ENCODE measurements at regions not wholly inside any gene's neighbourhood (a gene's known extent, or its start where the extent isn't known, plus 50 kb on each side); places are given as distances from the start of the nearest gene placed in this dataset.

GRCh38 chr1:103371234-103371633 is 154.3 kb upstream of the RNPC3 start:
- Histone ChIP-seq H2AFZ (ENCODE audit: low read length) (no peak overlapping the region), H3K9ac (ENCODE audit: insufficient read depth, low read length) (no peak overlapping the region), H3K9me3 (ENCODE audit: control insufficient read depth, insufficient read depth, low read depth, low read length) (no peaks in the 10 kb centered on the region), H3K36me3 (ENCODE audit: control insufficient read depth, insufficient read depth, low read length) (no peaks in the 10 kb centered on the region), H3K4me2 (ENCODE audit: extremely low read depth, insufficient read depth, low read length) (no peak overlapping the region), H4K20me1 (ENCODE audit: control insufficient read depth, extremely low read depth, insufficient read depth, low read length) (no peaks in the 10 kb centered on the region), H3K4me1 (ENCODE audit: control insufficient read depth, extremely low read depth, insufficient read depth, low read length) (no peaks in the 10 kb centered on the region), H3K79me2 (ENCODE audit: control insufficient read depth, insufficient read depth, low read length) (no peaks in the 10 kb centered on the region), H3K27ac (ENCODE audit: insufficient read depth, low read length) (no peak overlapping the region), H3K4me3 (replicated peaks in 1 of 4; ENCODE audit: control extremely low read depth in 1 of 4, insufficient read depth in 1 of 4, low read depth in 3 of 4, low read length in 4 of 4) (no peak overlapping the region), H3K27me3 (ENCODE audit: control insufficient read depth, insufficient read depth, low read length) (no peaks in the 10 kb centered on the region)
- TF ChIP-seq EZH2 (IDR thresholded peaks at IDR 0.05; ENCODE audit: low read length, missing control alignments) (no peak), CTCF (conservative IDR thresholded peaks at IDR 0.05 in 1 of 2, IDR thresholded peaks at IDR 0.05 in 1 of 2; ENCODE audit: low read depth in 1 of 2, low read length in 2 of 2) (no peak)
- DNase-seq (ENCODE audit: low read depth in 2 of 2): peak in 1 of 2 donors; percentile 86

DNA sequence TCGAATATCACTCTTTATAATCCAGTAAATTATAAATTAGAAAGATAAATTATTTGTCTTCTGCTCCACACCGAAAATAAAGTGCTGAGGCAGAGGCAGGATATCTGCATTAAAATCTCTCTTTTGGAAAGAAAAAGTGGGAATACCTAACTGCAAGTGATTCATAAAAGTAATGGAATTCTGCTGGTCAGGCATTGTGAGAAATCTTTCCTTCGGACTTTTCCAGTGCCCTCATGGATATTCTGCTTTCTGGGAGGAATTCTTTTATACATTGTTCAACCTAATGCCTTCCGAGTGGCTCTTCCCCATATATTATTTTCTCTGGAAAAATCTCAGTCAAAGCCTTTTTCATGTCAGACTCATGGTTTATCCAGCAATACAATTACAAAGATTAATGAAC is 158.3 kb upstream of the RNPC3 start:
- no peaks in the 10 kb centered on the region for H3K9me3 ChIP-seq (ENCODE audit: control insufficient read depth, insufficient read depth, low read depth, low read length)
- H3K27ac ChIP-seq (ENCODE audit: insufficient read depth, low read length): no peak overlapping the region
- TF ChIP-seq EZH2 (IDR thresholded peaks at IDR 0.05; ENCODE audit: low read length, missing control alignments) (no peak), CTCF (conservative IDR thresholded peaks at IDR 0.05 in 1 of 2, IDR thresholded peaks at IDR 0.05 in 1 of 2; ENCODE audit: low read depth in 1 of 2, low read length in 2 of 2) (no peak)
- H3K36me3 ChIP-seq (ENCODE audit: control insufficient read depth, insufficient read depth, low read length): no peaks in the 10 kb centered on the region
- H3K79me2 ChIP-seq (ENCODE audit: control insufficient read depth, insufficient read depth, low read length): no peaks in the 10 kb centered on the region
- no peaks in the 10 kb centered on the region for H4K20me1 ChIP-seq (ENCODE audit: control insufficient read depth, extremely low read depth, insufficient read depth, low read length)
- no peak overlapping the region for H3K9ac ChIP-seq (ENCODE audit: insufficient read depth, low read length)
- no peaks in the 10 kb centered on the region for H3K27me3 ChIP-seq (ENCODE audit: control insufficient read depth, insufficient read depth, low read length)
- peak in 1 of 2 donors; percentile 20 for DNase-seq (ENCODE audit: low read depth in 2 of 2)
- H2AFZ ChIP-seq (ENCODE audit: low read length): no peak overlapping the region
- H3K4me2 ChIP-seq (ENCODE audit: extremely low read depth, insufficient read depth, low read length): no peak overlapping the region
- H3K4me1 ChIP-seq (ENCODE audit: control insufficient read depth, extremely low read depth, insufficient read depth, low read length): no peaks in the 10 kb centered on the region
- no peak overlapping the region for H3K4me3 ChIP-seq (replicated peaks in 1 of 4; ENCODE audit: control extremely low read depth in 1 of 4, insufficient read depth in 1 of 4, low read depth in 3 of 4, low read length in 4 of 4)

DNA sequence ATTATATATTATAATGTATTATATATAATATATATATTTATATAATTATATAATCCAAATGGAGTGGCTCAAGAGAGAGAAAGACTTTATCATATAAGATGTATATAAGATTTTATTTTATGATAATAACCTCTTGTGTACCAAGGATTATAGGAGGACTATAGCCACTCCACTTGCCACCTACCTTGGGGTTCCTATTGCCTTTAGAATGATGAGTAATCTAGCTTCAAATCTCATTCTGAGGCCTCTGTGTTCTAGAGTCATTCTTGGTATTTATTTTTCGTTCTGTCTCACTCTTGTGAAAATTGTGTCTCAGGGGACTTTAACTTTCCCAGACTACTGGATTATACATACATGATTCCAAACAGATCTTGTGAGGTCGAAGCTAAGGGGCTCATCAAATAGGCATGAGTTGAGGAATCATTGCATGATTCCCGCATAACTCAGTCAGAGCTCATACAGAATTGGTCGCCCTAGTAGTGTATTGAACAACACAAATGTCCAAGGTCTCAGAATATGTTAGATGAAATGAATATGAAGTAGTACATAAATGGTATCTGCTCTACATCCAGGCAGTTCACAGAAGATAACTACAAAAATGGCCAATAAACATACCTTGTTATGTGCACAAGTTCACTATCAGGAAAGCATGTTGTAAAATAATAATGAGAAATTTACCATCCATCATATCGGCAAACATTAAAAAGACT is 159.5 kb upstream of the RNPC3 start:
- Histone ChIP-seq H3K27me3 (ENCODE audit: control insufficient read depth, insufficient read depth, low read length) (no peaks in the 10 kb centered on the region), H3K79me2 (ENCODE audit: control insufficient read depth, insufficient read depth, low read length) (no peaks in the 10 kb centered on the region), H3K9me3 (ENCODE audit: control insufficient read depth, insufficient read depth, low read depth, low read length) (no peaks in the 10 kb centered on the region), H3K36me3 (ENCODE audit: control insufficient read depth, insufficient read depth, low read length) (no peaks in the 10 kb centered on the region), H3K9ac (ENCODE audit: insufficient read depth, low read length) (no peak overlapping the region), H3K27ac (ENCODE audit: insufficient read depth, low read length) (no peak overlapping the region), H3K4me2 (ENCODE audit: extremely low read depth, insufficient read depth, low read length) (no peak overlapping the region), H3K4me3 (replicated peaks in 1 of 4; ENCODE audit: control extremely low read depth in 1 of 4, insufficient read depth in 1 of 4, low read depth in 3 of 4, low read length in 4 of 4) (no peak overlapping the region), H4K20me1 (ENCODE audit: control insufficient read depth, extremely low read depth, insufficient read depth, low read length) (no peaks in the 10 kb centered on the region), H3K4me1 (ENCODE audit: control insufficient read depth, extremely low read depth, insufficient read depth, low read length) (no peaks in the 10 kb centered on the region), H2AFZ (ENCODE audit: low read length) (no peak overlapping the region)
- TF ChIP-seq CTCF (conservative IDR thresholded peaks at IDR 0.05 in 1 of 2, IDR thresholded peaks at IDR 0.05 in 1 of 2; ENCODE audit: low read depth in 1 of 2, low read length in 2 of 2) (no peak), EZH2 (IDR thresholded peaks at IDR 0.05; ENCODE audit: low read length, missing control alignments) (no peak)
- no peak for DNase-seq (ENCODE audit: low read depth in 2 of 2)
